GM23338 (cell line): ENCODE measurements at regions not wholly inside any gene's neighbourhood (a gene's known extent, or its start where the extent isn't known, plus 50 kb on each side); places are given as distances from the start of the nearest gene placed in this dataset.
A peak's percentile ranks its signal among the peaks of the same experiment; 100 is the strongest.

Experiments
- ATAC-seq: fragments of 200-7000 bp; cut with Tn5 transposase; 3 replicates; pipeline ENCODE4 v1.9.1; 2020
- DNase-seq: peaks from one replicate; pipeline ENCODE4 v3.0.0-alpha.2; 2015; ENCODE audit warnings: low spot score
- H2AFZ ChIP-seq: fragments of 200-600 bp; sonication (generic); 2 replicates; pipeline ENCODE4 v1.8.0; 2016; ENCODE audit warnings: antibody characterized with exemption, mild to moderate bottlenecking, moderate library complexity
- H3F3A ChIP-seq: fragments of 200-600 bp; sonication (generic); replicated peaks from 2 replicates; pipeline ENCODE4 v1.8.0; 2017; ENCODE audit warnings: antibody characterized with exemption, mixed run types, low read depth
- H3K27ac ChIP-seq: fragments of 200-600 bp; sonication (generic); 2 replicates; pipeline ENCODE4 v1.6.1; 2016; ENCODE audit warnings: low read depth
- H3K27me3 ChIP-seq: fragments of 200-600 bp; sonication (generic); 2 replicates; pipeline ENCODE4 v1.8.0; 2016; ENCODE audit warnings: mild to moderate bottlenecking, mixed run types, moderate library complexity; ENCODE audit not compliant: insufficient read depth
- H3K36me3 ChIP-seq: fragments of 200-600 bp; sonication (generic); 2 replicates; pipeline ENCODE4 v1.8.0; 2016; ENCODE audit warnings: mild to moderate bottlenecking; ENCODE audit not compliant: insufficient read depth
- H3K4me1 ChIP-seq: fragments of 200-600 bp; sonication (generic); 2 replicates; pipeline ENCODE4 v1.8.0; 2016; ENCODE audit warnings: mild to moderate bottlenecking, moderate library complexity; ENCODE audit not compliant: insufficient read depth
- H3K4me2 ChIP-seq: fragments of 200-600 bp; sonication (generic); 2 replicates; pipeline ENCODE4 v1.7.1; 2017; ENCODE audit warnings: mixed run types
- H3K4me3 ChIP-seq: fragments of 200-600 bp; sonication (generic); 2 replicates; pipeline ENCODE4 v1.6.1; 2016; ENCODE audit warnings: mixed run types
- H3K79me2 ChIP-seq: fragments of 200-600 bp; sonication (generic); replicated peaks from 2 replicates; pipeline ENCODE4 v1.8.0; 2017; ENCODE audit warnings: mild to moderate bottlenecking; ENCODE audit not compliant: insufficient read depth
- H3K9me2 ChIP-seq: fragments of 200-600 bp; sonication (generic); 2 replicates; pipeline ENCODE4 v1.8.0; 2017; ENCODE audit not compliant: insufficient read depth
- H4K20me1 ChIP-seq: fragments of 200-600 bp; sonication (generic); replicated peaks from 2 replicates; pipeline ENCODE4 v1.8.0; 2017; ENCODE audit warnings: mild to moderate bottlenecking; ENCODE audit not compliant: insufficient read depth
- H3K27ac Mint-ChIP-seq: 2 replicates; pipeline ENCODE4 v1.8.0; 2020; ENCODE audit warnings: inconsistent platforms, mild to moderate bottlenecking, moderate library complexity, mixed read lengths
- H3K27me3 Mint-ChIP-seq: 3 replicates; pipeline ENCODE4 v1.8.0; 2022; ENCODE audit warnings: low read depth, mild to moderate bottlenecking, moderate library complexity, mixed read lengths, inconsistent platforms; ENCODE audit not compliant: insufficient read depth, poor library complexity
- H3K36me3 Mint-ChIP-seq: 3 replicates; pipeline ENCODE4 v1.8.0; 2021; ENCODE audit warnings: low read depth, mild to moderate bottlenecking, inconsistent platforms, moderate library complexity, mixed read lengths
- H3K4me1 Mint-ChIP-seq: 3 replicates; pipeline ENCODE4 v1.8.0; 2020; ENCODE audit warnings: mild to moderate bottlenecking, inconsistent platforms, mixed read lengths
- H3K4me3 Mint-ChIP-seq: 3 replicates; pipeline ENCODE4 v1.8.0; 2021; ENCODE audit warnings: moderate library complexity, mild to moderate bottlenecking, inconsistent platforms, mixed read lengths
- H3K9me3 Mint-ChIP-seq: 3 replicates; pipeline ENCODE4 v1.8.0; 2020; ENCODE audit warnings: moderate library complexity, mild to moderate bottlenecking, inconsistent platforms, mixed read lengths
- CREB1 ChIP-seq: fragments of 250-450 bp; sonication (Bioruptor Pico); IDR thresholded peaks from 2 replicates; pipeline ENCODE4 v1.5.0; 2020; ENCODE audit warnings: low read depth, mild to moderate bottlenecking, moderate library complexity
- CTCF ChIP-seq, 2 experiments: fragments of 200-600 bp in 1 of 2; sonication (generic) in 1 of 2; conservative IDR thresholded peaks; 2 replicates each; pipeline versions ENCODE4 v1.5.1 to v1.6.1; 2016 to 2017; ENCODE audit warnings: antibody characterized with exemption in 2 of 2, low read depth in 2 of 2, mild to moderate bottlenecking in 2 of 2, moderate library complexity in 1 of 2
- EZH2 ChIP-seq: fragments of 200-600 bp; sonication (generic); IDR thresholded peaks from one replicate; pipeline ENCODE4 v1.8.0; 2017; ENCODE audit warnings: antibody characterized with exemption, mild to moderate bottlenecking, low read depth; ENCODE audit not compliant: unreplicated experiment
- POLR2AphosphoS5 ChIP-seq: IDR thresholded peaks from 2 replicates; pipeline ENCODE4 v1.6.1; 2016; ENCODE audit warnings: antibody characterized with exemption, low read depth
- STAT1 ChIP-seq: IDR thresholded peaks from one replicate; pipeline ENCODE4 v1.6.1; 2016; ENCODE audit warnings: antibody characterized with exemption; ENCODE audit not compliant: unreplicated experiment
- ZNF462 ChIP-seq: fragments of 250-450 bp; sonication (Bioruptor Pico); IDR thresholded peaks from 2 replicates; pipeline ENCODE4 v1.5.0; 2020; ENCODE audit warnings: mild to moderate bottlenecking, moderate library complexity

DNA sequence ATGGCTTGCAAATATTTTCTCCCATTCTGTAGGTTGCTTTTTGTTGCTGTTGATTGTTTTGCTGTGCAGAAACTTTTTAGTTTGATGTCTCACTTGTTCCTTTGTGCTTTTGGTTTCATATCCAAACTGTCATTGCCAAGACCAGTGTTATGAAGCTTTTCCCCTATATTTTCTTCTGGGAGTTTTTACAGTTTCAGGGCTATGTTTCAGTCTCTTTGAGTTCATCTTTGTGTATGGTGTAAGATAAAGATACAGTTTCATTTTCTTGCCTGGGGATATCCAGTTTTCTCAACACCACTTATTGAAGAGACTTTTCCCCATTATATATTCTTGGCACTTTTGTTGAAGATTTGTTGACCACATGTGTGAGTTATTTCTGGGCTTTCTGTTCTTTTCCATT lies 139.9 kb downstream of the MRPL57 start (continued):
- TF ChIP-seq ZNF462 (CRISPR knock-in tag) (no peak), EZH2 (no peak), CTCF (conservative IDR thresholded peaks at IDR 0.05; ENCODE audit: low read depth in 2 of 2) (no peak), POLR2AphosphoS5 (no peak), CREB1 (CRISPR knock-in tag) (no peak)

GRCh38 chr13:21318891-21319532 lies 140.1 kb downstream of the ZDHHC20 start:
- Mint-ChIP-seq H3K36me3 (peaks cover 6% of the 10 kb centered on the region; the same call in 1 of the 3 replicates), H3K4me1 (peaks cover 2% of the 10 kb centered on the region; the same call in 2 of the 3 replicates), H3K27ac (no peak overlapping the region), H3K4me3 (no peak overlapping the region), H3K9me3 (no peaks in the 10 kb centered on the region), H3K27me3 (no peaks in the 10 kb centered on the region)
- Histone ChIP-seq H3F3A (no peaks in the 10 kb centered on the region), H3K4me2 (peak overlapping the region; percentile 48), H3K4me1 (no peaks in the 10 kb centered on the region), H3K79me2 (no peaks in the 10 kb centered on the region), H3K4me3 (peak overlapping the region; percentile 37), H3K27ac (no peak overlapping the region), H3K27me3 (no peaks in the 10 kb centered on the region), H2AFZ (no peak overlapping the region; the same call in 1 of the 2 replicates), H3K36me3 (0 out of 2 replicates have a peak, but pooled peaks cover 4% of the 10 kb centered on the region), H4K20me1 (no peaks in the 10 kb centered on the region), H3K9me2 (no peaks in the 10 kb centered on the region; the same call in 1 of the 2 replicates)
- DNase-seq (peak; percentile 47), ATAC-seq (peak; percentile 62)
- TF ChIP-seq ZNF462 (CRISPR knock-in tag) = no peak
- no peak for TF ChIP-seq STAT1
- no peak for TF ChIP-seq EZH2
- TF ChIP-seq CREB1 (CRISPR knock-in tag) = no peak
